ENCODE measurements at regions not wholly inside any gene's neighbourhood (a gene's known extent, or its start where the extent isn't known, plus 50 kb on each side); places are given as distances from the start of the nearest gene placed in this dataset.
"Not testable (repeated sequence)": the region's sequence is repeated elsewhere in the genome, so short reads cannot be mapped to it uniquely, and the experiment has no call there.

DNA sequence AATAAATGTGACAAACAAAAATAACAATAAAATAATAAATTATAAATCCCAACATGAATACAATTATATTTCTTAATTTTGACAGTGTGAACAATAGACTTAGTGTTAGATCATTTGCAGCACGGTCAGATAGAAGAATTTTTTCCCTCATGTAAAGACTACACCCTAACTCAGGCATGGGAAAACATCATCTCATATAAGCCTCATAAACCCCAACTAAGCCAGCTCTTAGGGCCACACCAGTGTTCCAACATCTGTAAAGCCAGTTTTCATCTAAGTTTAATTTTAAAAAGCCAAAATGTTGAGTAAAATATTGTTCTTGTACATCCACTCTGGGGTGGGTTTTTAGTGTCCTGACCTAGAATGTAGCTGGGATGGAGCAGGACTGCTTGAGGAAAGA, 167.4 kb downstream of the QRSL1 start:
- Mint-ChIP-seq H3K36me3 (ENCODE audit: low read depth) (no peaks in the 10 kb centered on the region), H3K4me1 (peaks cover 11% of the 10 kb centered on the region), H3K27ac (no peak overlapping the region), H3K27me3 (peaks cover 50% of the 10 kb centered on the region), H3K4me3 (no peak overlapping the region), H3K9me3 (no peaks in the 10 kb centered on the region)
- POLR2A ChIA-PET, result no interaction called here
- CTCF ChIA-PET, result no interaction called here
- DNase-seq, result no peak

DNA sequence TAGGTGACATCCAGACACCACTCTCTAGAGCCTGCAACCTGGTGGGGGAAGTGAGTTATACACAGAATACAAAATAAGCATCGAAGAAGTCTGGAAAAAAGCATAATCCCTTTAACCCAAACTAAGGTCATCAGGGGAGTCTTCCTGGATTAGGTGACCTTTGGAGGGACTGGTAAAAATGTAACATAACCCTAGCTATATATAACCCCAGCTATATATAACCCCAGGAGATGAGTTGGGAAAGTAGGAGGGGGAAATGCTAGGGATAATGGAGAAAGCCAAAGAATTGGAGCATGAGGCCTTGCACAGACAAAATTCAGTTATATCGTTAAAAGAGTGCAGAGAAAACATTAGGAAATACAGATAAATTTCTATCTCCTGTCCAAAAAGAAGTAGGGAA, 164.8 kb downstream of the QRSL1 start:
- Mint-ChIP-seq H3K27me3 (peaks cover 35% of the 10 kb centered on the region), H3K36me3 (ENCODE audit: low read depth) (no peaks in the 10 kb centered on the region), H3K4me3 (no peak overlapping the region), H3K27ac (no peak overlapping the region), H3K4me1 (peaks cover 4% of the 10 kb centered on the region), H3K9me3 (no peaks in the 10 kb centered on the region)
- POLR2A ChIA-PET, result no interaction called here
- CTCF ChIA-PET, result no interaction called here
- no peak for DNase-seq

GRCh38 chr6:106792536-106793236, 163.3 kb downstream of the QRSL1 start:
- Mint-ChIP-seq H3K4me3 (no peak overlapping the region), H3K36me3 (ENCODE audit: low read depth) (no peaks in the 10 kb centered on the region), H3K9me3 (no peaks in the 10 kb centered on the region), H3K4me1 (no peaks in the 10 kb centered on the region), H3K27me3 (peaks cover 28% of the 10 kb centered on the region), H3K27ac (no peak overlapping the region)
- CTCF ChIA-PET, result no interaction called here
- no peak for DNase-seq
- POLR2A ChIA-PET, result no interaction called here

DNA sequence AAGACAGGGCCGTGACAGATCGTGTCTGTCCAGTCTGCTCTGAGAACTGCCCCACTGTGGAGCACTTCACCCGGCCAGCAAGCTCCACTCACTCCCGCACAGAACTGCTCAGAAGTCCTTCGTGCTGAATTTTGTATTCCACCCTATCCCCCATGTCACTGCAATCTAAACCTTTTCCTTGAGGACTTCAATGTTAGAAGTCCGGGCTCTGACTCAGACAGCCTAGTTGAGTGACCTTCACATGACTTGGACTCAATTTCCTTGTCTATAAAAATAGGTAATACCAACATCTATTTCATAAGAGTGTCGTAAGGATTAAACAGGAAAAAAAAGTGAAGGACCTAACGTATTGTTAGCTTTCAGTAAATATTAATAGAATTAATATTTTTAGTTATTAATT, 161.6 kb downstream of the QRSL1 start:
- DNase-seq, result no peak
- H3K4me3 Mint-ChIP-seq, result no peak overlapping the region
- no peaks in the 10 kb centered on the region for H3K9me3 Mint-ChIP-seq
- ChIA-PET POLR2A (no interaction called here), CTCF (no interaction called here)
- H3K27me3 Mint-ChIP-seq, result peaks cover 27% of the 10 kb centered on the region
- no peak overlapping the region for H3K27ac Mint-ChIP-seq
- H3K4me1 Mint-ChIP-seq, result no peaks in the 10 kb centered on the region
- H3K36me3 Mint-ChIP-seq (ENCODE audit: low read depth), result no peaks in the 10 kb centered on the region

GRCh38 chr6:106790149-106790770, 160.9 kb downstream of the QRSL1 start:
- POLR2A ChIA-PET, result no interaction called here
- DNase-seq, result no peak
- CTCF ChIA-PET, result no interaction called here
- H3K36me3 Mint-ChIP-seq (ENCODE audit: low read depth), result no peaks in the 10 kb centered on the region
- no peak overlapping the region for H3K4me3 Mint-ChIP-seq
- H3K4me1 Mint-ChIP-seq, result no peaks in the 10 kb centered on the region
- H3K27ac Mint-ChIP-seq, result no peak overlapping the region
- no peaks in the 10 kb centered on the region for H3K9me3 Mint-ChIP-seq
- peaks cover 25% of the 10 kb centered on the region for H3K27me3 Mint-ChIP-seq

GRCh38 chr6:106789428-106790148, 160.2 kb downstream of the QRSL1 start:
- Mint-ChIP-seq H3K4me1 (no peaks in the 10 kb centered on the region), H3K36me3 (ENCODE audit: low read depth) (no peaks in the 10 kb centered on the region), H3K4me3 (no peak overlapping the region), H3K27me3 (peaks cover 25% of the 10 kb centered on the region), H3K27ac (no peak overlapping the region), H3K9me3 (no peaks in the 10 kb centered on the region)
- POLR2A ChIA-PET, result no interaction called here
- CTCF ChIA-PET, result no interaction called here
- no peak for DNase-seq

DNA sequence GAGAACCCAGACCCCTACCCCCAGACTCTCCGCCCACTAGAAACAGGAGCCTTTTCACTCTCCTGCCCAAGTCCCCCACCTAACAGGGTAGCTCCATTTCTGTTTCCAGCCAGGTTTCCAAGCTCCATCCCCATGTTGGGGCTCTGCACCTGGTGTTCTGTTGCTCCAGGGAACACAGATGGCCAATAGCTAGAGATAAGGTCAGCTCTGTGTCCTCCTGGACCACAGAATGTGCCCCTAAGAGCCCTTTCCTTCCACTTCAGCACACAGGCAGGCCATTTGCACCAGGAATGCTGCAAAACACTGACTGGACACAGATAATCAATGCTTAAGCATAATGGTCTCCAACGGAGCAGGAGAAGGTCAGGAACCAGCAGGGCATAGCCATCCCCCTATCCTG, 159.4 kb downstream of the QRSL1 start:
- Mint-ChIP-seq H3K36me3 (ENCODE audit: low read depth) (no peaks in the 10 kb centered on the region), H3K9me3 (no peaks in the 10 kb centered on the region), H3K27ac (no peak overlapping the region), H3K27me3 (peaks cover 20% of the 10 kb centered on the region), H3K4me3 (no peak overlapping the region), H3K4me1 (no peaks in the 10 kb centered on the region)
- DNase-seq, result no peak
- POLR2A ChIA-PET, result no interaction called here
- CTCF ChIA-PET, result no interaction called here

DNA sequence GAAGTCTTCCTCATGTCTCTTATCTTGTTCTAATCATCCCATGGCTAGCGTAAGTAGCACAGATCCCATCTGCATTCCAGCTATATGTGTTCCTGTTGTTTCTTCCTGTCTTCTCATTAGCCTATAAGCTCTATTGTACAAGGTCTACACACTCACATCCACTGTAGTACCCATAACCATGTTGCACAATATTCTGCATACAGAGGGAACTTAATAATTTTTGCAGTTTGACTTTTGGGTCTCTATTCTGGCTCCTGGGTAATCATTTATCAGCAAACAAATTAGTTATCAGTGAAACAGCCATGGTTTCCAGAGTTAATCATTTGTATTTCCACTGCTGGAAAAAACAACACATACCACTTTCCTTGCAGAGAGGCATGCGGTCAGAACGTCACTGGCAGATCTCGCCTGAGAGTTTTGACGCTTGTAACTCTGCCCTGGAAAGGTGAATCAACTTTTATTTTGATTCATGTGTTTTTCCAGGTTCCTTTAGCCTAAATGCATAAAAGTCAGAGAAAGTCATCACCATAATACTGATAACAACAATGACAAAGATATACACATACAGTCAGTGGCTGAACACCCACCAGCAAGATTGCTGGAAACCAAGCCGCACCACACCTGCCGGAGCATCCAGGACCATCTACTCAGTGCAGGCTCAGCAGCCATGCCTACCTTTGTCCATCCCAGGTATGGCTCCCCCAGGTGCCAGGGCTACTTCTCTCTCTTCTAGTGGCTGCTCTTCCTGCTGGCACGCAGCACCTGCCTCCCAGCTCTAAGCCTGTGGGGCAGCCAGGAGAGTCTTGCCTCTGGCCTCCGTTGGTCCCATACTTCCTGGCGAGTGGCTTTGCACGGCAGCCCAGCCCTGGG, 158.2 kb downstream of the QRSL1 start:
- H3K4me3 Mint-ChIP-seq, result no peak overlapping the region
- ChIA-PET POLR2A (no interaction called here), CTCF (no interaction called here)
- peaks cover 10% of the 10 kb centered on the region for H3K27me3 Mint-ChIP-seq
- no peaks in the 10 kb centered on the region for H3K4me1 Mint-ChIP-seq
- H3K36me3 Mint-ChIP-seq (ENCODE audit: low read depth), result no peaks in the 10 kb centered on the region
- no peak for DNase-seq
- H3K9me3 Mint-ChIP-seq, result no peaks in the 10 kb centered on the region
- no peak overlapping the region for H3K27ac Mint-ChIP-seq

DNA sequence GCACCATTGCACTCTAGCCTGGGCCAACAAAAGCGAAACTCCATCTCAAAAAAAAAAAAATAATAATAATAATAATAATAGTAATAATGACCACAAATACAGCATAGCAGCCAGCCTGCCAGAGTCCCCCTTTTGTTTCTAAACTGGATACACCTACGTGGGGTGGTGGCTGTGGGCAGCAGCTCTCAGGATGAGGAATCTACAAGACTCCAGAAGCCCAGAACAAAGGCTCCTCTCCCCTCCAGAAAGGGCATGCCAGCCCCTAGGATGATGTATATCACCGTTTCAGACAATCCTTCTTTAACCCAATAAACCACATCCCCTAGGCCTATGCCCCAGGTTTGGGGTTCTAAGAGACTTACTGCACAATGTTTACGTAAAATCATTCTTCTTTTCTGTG, 155.9 kb downstream of the QRSL1 start:
- Mint-ChIP-seq H3K9me3 (no peaks in the 10 kb centered on the region), H3K4me1 (no peaks in the 10 kb centered on the region), H3K27me3 (peaks cover 7% of the 10 kb centered on the region), H3K27ac (no peak overlapping the region), H3K36me3 (ENCODE audit: low read depth) (no peaks in the 10 kb centered on the region), H3K4me3 (no peak overlapping the region)
- DNase-seq, result no peak
- ChIA-PET CTCF (no interaction called here), POLR2A (no interaction called here)

- Mint-ChIP-seq H3K36me3 (ENCODE audit: low read depth) (no peaks in the 10 kb centered on the region), H3K9me3 (peaks cover 8% of the 10 kb centered on the region), H3K4me1 (no peaks in the 10 kb centered on the region), H3K27me3 (peaks cover 4% of the 10 kb centered on the region), H3K27ac (no peak overlapping the region), H3K4me3 (no peak overlapping the region)
- POLR2A ChIA-PET, result no interaction called here
- no peak for DNase-seq
- CTCF ChIA-PET, result no interaction called here
Measured at GRCh38 chr6:106783640-106784566, 154.5 kb downstream of the QRSL1 start.

GRCh38 chr6:106782536-106783285, 153.3 kb downstream of the QRSL1 start:
- no peaks in the 10 kb centered on the region for H3K4me1 Mint-ChIP-seq
- ChIA-PET CTCF (interaction anchor here (0.6 kb wide), 1 partner anchor 519 kb away, joined by 4 read pairs; no protein-coding TSS in a partner anchor), POLR2A (no interaction called here)
- H3K9me3 Mint-ChIP-seq, result peaks cover 8% of the 10 kb centered on the region
- peaks cover 4% of the 10 kb centered on the region for H3K27me3 Mint-ChIP-seq
- DNase-seq, result no peak
- H3K4me3 Mint-ChIP-seq, result no peak overlapping the region
- no peak overlapping the region for H3K27ac Mint-ChIP-seq
- H3K36me3 Mint-ChIP-seq (ENCODE audit: low read depth), result no peaks in the 10 kb centered on the region

GRCh38 chr6:106779552-106779951, 150.2 kb downstream of the QRSL1 start:
- H3K9me3 Mint-ChIP-seq; POLR2A ChIA-PET; H3K4me3 Mint-ChIP-seq; CTCF ChIA-PET; H3K4me1 Mint-ChIP-seq; H3K27ac Mint-ChIP-seq; H3K27me3 Mint-ChIP-seq; DNase-seq; H3K36me3 Mint-ChIP-seq (ENCODE audit: low read depth): not testable (repeated sequence)
